Activated CD8-positive, alpha-beta memory T cell treated with anti-CD3 and anti-CD28 coated beads for 24 hours (primary cell): ENCODE measurements at regions not wholly inside any gene's neighbourhood (a gene's known extent, or its start where the extent isn't known, plus 50 kb on each side); places are given as distances from the start of the nearest gene placed in this dataset.
"Not testable (repeated sequence)": the region's sequence is repeated elsewhere in the genome, so short reads cannot be mapped to it uniquely, and the experiment has no call there.

Experiments used
- DNase-seq: peaks from one replicate; pipeline ENCODE4 v3.0.0-alpha.2; 2020

- DNase-seq: no peak
These were observed 157.8 kb upstream of the HDAC4 start for GRCh38 chr2:239558661-239559060.

GRCh38 chr2:239557516-239557915 lies 156.7 kb upstream of the HDAC4 start:
- DNase-seq: no peak

GRCh38 chr2:239555571-239555905 lies 154.7 kb upstream of the HDAC4 start:
- DNase-seq: no peak

GRCh38 chr2:239554766-239555570 lies 154.1 kb upstream of the HDAC4 start:
- DNase-seq: no peak

- DNase-seq: no peak
These were observed 152.7 kb upstream of the HDAC4 start for GRCh38 chr2:239553376-239554000.

- no peak for DNase-seq
These were observed 151.6 kb upstream of the HDAC4 start for GRCh38 chr2:239552213-239552926.

GRCh38 chr2:239551206-239551605 lies 150.4 kb upstream of the HDAC4 start:
- DNase-seq: no peak

- DNase-seq: no peak
These were observed 149.5 kb upstream of the HDAC4 start for GRCh38 chr2:239550357-239550756.

- DNase-seq: no peak
These were observed 149.0 kb upstream of the HDAC4 start for GRCh38 chr2:239549711-239550255.

- DNase-seq: no peak
These were observed 148.3 kb upstream of the HDAC4 start for GRCh38 chr2:239548965-239549595.

- DNase-seq: peak; percentile 78
These were observed 147.6 kb upstream of the HDAC4 start for GRCh38 chr2:239548451-239548871.

- DNase-seq: not testable (repeated sequence)
These were observed 146.3 kb upstream of the HDAC4 start for GRCh38 chr2:239547140-239547539.

- no peak for DNase-seq
These were observed 145.7 kb upstream of the HDAC4 start for GRCh38 chr2:239546541-239546940.

GRCh38 chr2:239545741-239546392 lies 145.0 kb upstream of the HDAC4 start:
- no peak for DNase-seq

GRCh38 chr2:239544918-239545465 lies 144.2 kb upstream of the HDAC4 start:
- DNase-seq: peak; percentile 81

- DNase-seq: no peak
These were observed 143.5 kb upstream of the HDAC4 start for GRCh38 chr2:239544143-239544917.

GRCh38 chr2:239543702-239544101 lies 142.9 kb upstream of the HDAC4 start:
- no peak for DNase-seq

GRCh38 chr2:239540174-239540573 lies 139.4 kb upstream of the HDAC4 start:
- DNase-seq: no peak

GRCh38 chr2:239539776-239540100 lies 138.9 kb upstream of the HDAC4 start:
- DNase-seq: no peak

GRCh38 chr2:239539083-239539775 lies 138.4 kb upstream of the HDAC4 start:
- no peak for DNase-seq
